ENCODE measurements at regions not wholly inside any gene's neighbourhood (a gene's known extent, or its start where the extent isn't known, plus 50 kb on each side); places are given as distances from the start of the nearest gene placed in this dataset.

DNA sequence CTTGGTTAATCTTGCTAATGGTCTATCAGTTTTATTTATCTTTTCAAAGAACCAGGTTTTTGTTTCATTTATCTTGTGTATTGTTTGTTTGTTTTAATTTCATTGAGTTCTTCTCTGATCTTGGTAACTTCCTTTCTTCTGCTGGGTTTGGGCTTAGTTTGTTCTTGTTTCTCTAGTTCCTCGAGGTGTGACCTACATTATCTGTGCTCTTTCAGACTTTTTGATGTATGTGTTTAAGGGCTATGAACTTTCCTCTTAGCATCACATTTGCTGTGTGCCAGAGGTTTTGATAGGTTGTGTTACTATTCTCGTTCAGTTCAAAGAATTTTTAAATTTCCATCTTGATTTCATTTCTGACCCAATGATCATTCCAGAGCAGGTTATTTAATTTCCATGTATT, 365.4 kb upstream of the GATB start:
- Histone ChIP-seq H3K4me3 (ENCODE audit: low read length) (no peak overlapping the region), H3K4me2 (ENCODE audit: low read length) (no peak overlapping the region), H3K9me3 (ENCODE audit: control insufficient read depth, insufficient read depth, low read length) (no peaks in the 10 kb centered on the region; the same call in 1 of the 2 replicates), H3K4me1 (ENCODE audit: control insufficient read depth, low read length) (no peaks in the 10 kb centered on the region), H3K27ac (ENCODE audit: low read depth, low read length) (no peak overlapping the region), H3K9me2 (replicated peaks; ENCODE audit: control insufficient read depth, low read length) (no peaks in the 10 kb centered on the region), H4K20me1 (ENCODE audit: control insufficient read depth, insufficient read depth, low read depth, low read length) (no peaks in the 10 kb centered on the region), H3K79me2 (ENCODE audit: control insufficient read depth, low read length) (no peaks in the 10 kb centered on the region), H3F3A (ENCODE audit: control insufficient read depth, insufficient read depth) (no peaks in the 10 kb centered on the region), H3K27me3 (ENCODE audit: control insufficient read depth, low read length) (no peaks in the 10 kb centered on the region), H3K36me3 (ENCODE audit: control insufficient read depth, low read length) (no peaks in the 10 kb centered on the region)
- TF ChIP-seq, protein P1, sequence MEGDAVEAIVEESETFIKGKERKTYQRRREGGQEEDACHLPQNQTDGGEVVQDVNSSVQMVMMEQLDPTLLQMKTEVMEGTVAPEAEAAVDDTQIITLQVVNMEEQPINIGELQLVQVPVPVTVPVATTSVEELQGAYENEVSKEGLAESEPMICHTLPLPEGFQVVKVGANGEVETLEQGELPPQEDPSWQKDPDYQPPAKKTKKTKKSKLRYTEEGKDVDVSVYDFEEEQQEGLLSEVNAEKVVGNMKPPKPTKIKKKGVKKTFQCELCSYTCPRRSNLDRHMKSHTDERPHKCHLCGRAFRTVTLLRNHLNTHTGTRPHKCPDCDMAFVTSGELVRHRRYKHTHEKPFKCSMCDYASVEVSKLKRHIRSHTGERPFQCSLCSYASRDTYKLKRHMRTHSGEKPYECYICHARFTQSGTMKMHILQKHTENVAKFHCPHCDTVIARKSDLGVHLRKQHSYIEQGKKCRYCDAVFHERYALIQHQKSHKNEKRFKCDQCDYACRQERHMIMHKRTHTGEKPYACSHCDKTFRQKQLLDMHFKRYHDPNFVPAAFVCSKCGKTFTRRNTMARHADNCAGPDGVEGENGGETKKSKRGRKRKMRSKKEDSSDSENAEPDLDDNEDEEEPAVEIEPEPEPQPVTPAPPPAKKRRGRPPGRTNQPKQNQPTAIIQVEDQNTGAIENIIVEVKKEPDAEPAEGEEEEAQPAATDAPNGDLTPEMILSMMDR (IDR thresholded peaks at IDR 0.05; ENCODE audit: low read depth, low read length, poor library complexity, severe bottlenecking): no peak
- no peak for TF ChIP-seq EZH2phosphoT487 (IDR thresholded peaks at IDR 0.05; ENCODE audit: borderline replicate concordance, low read length)

DNA sequence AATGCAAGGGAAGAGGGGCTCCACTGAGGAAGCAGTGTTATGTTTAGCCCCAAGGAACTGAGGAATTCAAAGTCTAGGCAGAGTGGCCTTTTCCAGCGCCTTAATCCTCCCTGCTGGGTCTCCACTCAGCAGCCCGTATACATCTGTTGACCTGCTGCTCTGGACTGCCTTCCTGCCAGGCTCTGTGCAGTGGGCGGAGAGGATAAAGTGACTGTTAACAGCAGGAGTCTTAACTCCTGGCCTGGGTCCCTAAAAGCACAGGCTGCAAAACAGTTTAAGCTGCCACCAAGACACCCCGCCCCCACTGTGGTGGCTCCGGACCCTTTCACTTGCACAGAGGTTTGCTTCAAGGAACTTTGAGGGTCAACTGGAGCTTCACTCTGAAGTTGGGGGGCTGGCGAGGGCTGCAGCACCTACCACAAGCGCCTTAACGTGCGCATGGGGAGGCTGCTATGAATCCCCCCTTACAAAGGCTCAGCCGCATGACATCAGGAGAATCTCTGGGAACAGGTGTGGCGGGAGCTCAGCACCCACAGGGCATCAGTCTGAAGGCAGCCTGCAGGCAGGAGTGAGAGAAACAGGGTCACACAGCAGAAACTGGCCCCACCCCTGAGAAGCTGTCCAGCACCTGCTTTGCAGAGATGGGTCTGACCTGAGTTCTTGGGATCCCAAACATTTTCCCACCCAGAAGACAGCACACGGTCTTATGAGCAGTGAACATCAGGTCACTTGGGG, 358.2 kb upstream of the GATB start:
- no peaks in the 10 kb centered on the region for H3K9me2 ChIP-seq (replicated peaks; ENCODE audit: control insufficient read depth, low read length)
- H3K36me3 ChIP-seq (ENCODE audit: control insufficient read depth, low read length): no peaks in the 10 kb centered on the region
- TF ChIP-seq EZH2phosphoT487 (IDR thresholded peaks at IDR 0.05; ENCODE audit: borderline replicate concordance, low read length): no peak
- H3K79me2 ChIP-seq (ENCODE audit: control insufficient read depth, low read length): no peaks in the 10 kb centered on the region
- H3K27me3 ChIP-seq (ENCODE audit: control insufficient read depth, low read length): no peaks in the 10 kb centered on the region
- no peaks in the 10 kb centered on the region for H3K4me1 ChIP-seq (ENCODE audit: control insufficient read depth, low read length)
- H3K4me2 ChIP-seq (ENCODE audit: low read length): no peak overlapping the region
- no peaks in the 10 kb centered on the region; the same call in 1 of the 2 replicates for H3K9me3 ChIP-seq (ENCODE audit: control insufficient read depth, insufficient read depth, low read length)
- H3K27ac ChIP-seq (ENCODE audit: low read depth, low read length): no peak overlapping the region
- H4K20me1 ChIP-seq (ENCODE audit: control insufficient read depth, insufficient read depth, low read depth, low read length): no peaks in the 10 kb centered on the region
- no peaks in the 10 kb centered on the region for H3F3A ChIP-seq (ENCODE audit: control insufficient read depth, insufficient read depth)
- no peak overlapping the region for H3K4me3 ChIP-seq (ENCODE audit: low read length)

DNA sequence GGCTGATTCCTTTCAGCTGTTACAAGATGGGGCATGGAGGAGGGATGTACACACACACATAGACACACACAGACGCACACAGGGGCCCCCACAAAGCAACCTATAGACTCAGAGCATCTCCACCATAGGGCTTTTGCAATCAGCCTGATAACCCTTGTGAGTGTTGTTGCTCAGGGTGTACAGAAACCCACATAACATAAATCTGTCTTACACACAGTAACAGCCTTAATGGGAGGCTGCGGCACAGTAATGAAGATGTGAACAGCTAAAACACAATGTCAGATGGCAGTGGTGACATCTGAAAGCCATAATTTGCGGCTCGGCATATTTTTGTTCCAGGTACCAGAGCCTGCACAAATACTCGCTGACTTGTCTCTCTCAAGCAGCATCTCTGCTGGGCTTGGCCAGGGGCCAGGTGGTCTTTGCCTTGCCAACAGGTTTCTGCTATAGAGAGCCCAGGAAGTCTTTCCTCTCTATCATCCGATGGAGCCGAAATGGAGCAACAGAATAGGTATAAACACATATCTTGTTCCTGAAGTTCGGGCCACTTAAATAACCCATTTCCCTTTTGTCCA, 357.2 kb upstream of the GATB start:
- Histone ChIP-seq H3K27me3 (ENCODE audit: control insufficient read depth, low read length) (no peaks in the 10 kb centered on the region), H3K4me3 (ENCODE audit: low read length) (no peak overlapping the region), H3K9me2 (replicated peaks; ENCODE audit: control insufficient read depth, low read length) (no peaks in the 10 kb centered on the region), H3K4me2 (ENCODE audit: low read length) (no peak overlapping the region), H3K4me1 (ENCODE audit: control insufficient read depth, low read length) (no peaks in the 10 kb centered on the region), H3K27ac (ENCODE audit: low read depth, low read length) (no peak overlapping the region), H4K20me1 (ENCODE audit: control insufficient read depth, insufficient read depth, low read depth, low read length) (no peaks in the 10 kb centered on the region), H3F3A (ENCODE audit: control insufficient read depth, insufficient read depth) (no peaks in the 10 kb centered on the region), H3K36me3 (ENCODE audit: control insufficient read depth, low read length) (no peaks in the 10 kb centered on the region), H3K79me2 (ENCODE audit: control insufficient read depth, low read length) (no peaks in the 10 kb centered on the region), H3K9me3 (ENCODE audit: control insufficient read depth, insufficient read depth, low read length) (no peaks in the 10 kb centered on the region; the same call in 1 of the 2 replicates)
- no peak for TF ChIP-seq EZH2phosphoT487 (IDR thresholded peaks at IDR 0.05; ENCODE audit: borderline replicate concordance, low read length)
- TF ChIP-seq, protein P1 (IDR thresholded peaks at IDR 0.05; ENCODE audit: low read depth, low read length, poor library complexity, severe bottlenecking): no peak

DNA sequence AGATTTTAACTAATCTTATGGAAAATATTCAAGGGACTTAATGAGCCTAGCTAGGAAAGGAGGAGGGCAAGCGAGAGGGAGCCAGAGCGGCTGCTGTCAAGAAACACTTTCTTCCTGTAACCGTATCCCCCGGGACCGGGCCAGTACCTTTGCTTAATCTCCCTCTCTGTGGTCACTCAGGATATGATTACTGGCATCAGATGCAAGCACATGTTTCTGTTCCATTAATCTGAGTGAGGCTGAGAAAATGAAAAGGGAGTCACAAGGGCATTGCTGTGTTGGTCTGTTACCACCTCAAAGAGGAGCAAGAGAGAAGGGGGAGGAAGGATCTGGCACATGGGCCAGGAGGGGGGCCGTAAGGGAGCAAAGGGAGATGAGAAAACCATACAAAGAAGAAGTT, 356.7 kb upstream of the GATB start:
- no peaks in the 10 kb centered on the region for H3K9me2 ChIP-seq (replicated peaks; ENCODE audit: control insufficient read depth, low read length)
- no peaks in the 10 kb centered on the region for H3K36me3 ChIP-seq (ENCODE audit: control insufficient read depth, low read length)
- no peaks in the 10 kb centered on the region for H3K79me2 ChIP-seq (ENCODE audit: control insufficient read depth, low read length)
- no peaks in the 10 kb centered on the region for H3K27me3 ChIP-seq (ENCODE audit: control insufficient read depth, low read length)
- H3K27ac ChIP-seq (ENCODE audit: low read depth, low read length): no peak overlapping the region
- no peak overlapping the region for H3K4me3 ChIP-seq (ENCODE audit: low read length)
- no peaks in the 10 kb centered on the region for H3F3A ChIP-seq (ENCODE audit: control insufficient read depth, insufficient read depth)
- no peaks in the 10 kb centered on the region for H4K20me1 ChIP-seq (ENCODE audit: control insufficient read depth, insufficient read depth, low read depth, low read length)
- H3K4me2 ChIP-seq (ENCODE audit: low read length): no peak overlapping the region
- TF ChIP-seq, protein P1 (IDR thresholded peaks at IDR 0.05; ENCODE audit: low read depth, low read length, poor library complexity, severe bottlenecking): no peak
- no peak for TF ChIP-seq EZH2phosphoT487 (IDR thresholded peaks at IDR 0.05; ENCODE audit: borderline replicate concordance, low read length)
- no peaks in the 10 kb centered on the region for H3K4me1 ChIP-seq (ENCODE audit: control insufficient read depth, low read length)
- H3K9me3 ChIP-seq (ENCODE audit: control insufficient read depth, insufficient read depth, low read length): no peaks in the 10 kb centered on the region; the same call in 1 of the 2 replicates

Data from DOHH2 (cell line).